ENCODE measurements at regions not wholly inside any gene's neighbourhood (a gene's known extent, or its start where the extent isn't known, plus 50 kb on each side); places are given as distances from the start of the nearest gene placed in this dataset.

- Histone ChIP-seq H2BK20ac (ENCODE audit: low read depth, low read length, poor library complexity, severe bottlenecking) (no peak overlapping the region), H3K23me2 (ENCODE audit: insufficient read length, low read depth, low read length, poor library complexity, severe bottlenecking) (no peaks in the 10 kb centered on the region), H4K8ac (replicated peaks; ENCODE audit: insufficient read length, low read depth, low read length) (no peak overlapping the region), H4K91ac (ENCODE audit: insufficient read length, low read depth, low read length) (no peak overlapping the region), H2BK12ac (ENCODE audit: insufficient read length, low read depth, low read length) (no peak overlapping the region), H3K23ac (ENCODE audit: insufficient read length, low read depth, low read length) (no peak overlapping the region), H3T11ph (ENCODE audit: low read length) (no peak overlapping the region), H3K4me1 (ENCODE audit: insufficient read depth, low read length) (no peaks in the 10 kb centered on the region), H2BK120ac (ENCODE audit: low read depth, low read length, poor library complexity, severe bottlenecking) (no peak overlapping the region), H3K4me2 (ENCODE audit: insufficient read depth, insufficient read length, low read length) (no peak overlapping the region), H2BK15ac (ENCODE audit: low read depth, low read length) (no peak overlapping the region), H4K5ac (ENCODE audit: insufficient read length, low read depth, low read length) (no peak overlapping the region), H3K56ac (ENCODE audit: insufficient read length, low read depth, low read length) (no peak overlapping the region), H2AFZ (ENCODE audit: low read length) (no peak overlapping the region), H2AK5ac (ENCODE audit: insufficient read length, low read length) (no peak overlapping the region), H4K20me1 (ENCODE audit: control insufficient read depth, insufficient read depth, insufficient read length) (no peaks in the 10 kb centered on the region), H3K18ac (ENCODE audit: insufficient read length, low read depth, low read length) (no peak overlapping the region), H3K79me1 (ENCODE audit: insufficient read depth, low read depth, low read length, poor library complexity, severe bottlenecking) (no peaks in the 10 kb centered on the region), H3K4ac (ENCODE audit: low read depth, low read length) (no peak overlapping the region), H3K14ac (ENCODE audit: insufficient read depth, low read length) (no peak overlapping the region), H3K79me2 (ENCODE audit: insufficient read depth, low read length) (no peaks in the 10 kb centered on the region), H3K27ac (ENCODE audit: insufficient read length, low read depth, low read length) (no peak overlapping the region), H3K9me3 (ENCODE audit: control insufficient read depth, low read depth, low read length) (no peaks in the 10 kb centered on the region), H2BK5ac (ENCODE audit: insufficient read length, low read length) (no peak overlapping the region), H3K27me3 (ENCODE audit: insufficient read depth, low read length) (no peaks in the 10 kb centered on the region), H3K9ac (ENCODE audit: extremely low read depth, insufficient read length, low read length) (no peak overlapping the region)
- peaks cover 0 to 3% of the 10 kb centered on the region in 2 experiments; a peak in 2 of 5 replicates for H3K9me3 Mint-ChIP-seq
- no peak overlapping the region for H3K4me3 Mint-ChIP-seq
- no peaks in the 10 kb centered on the region for H3K27me3 Mint-ChIP-seq (ENCODE audit: low read depth)
- H3K27ac Mint-ChIP-seq: no peak overlapping the region
- peaks cover 0 to 2% (median 0%) of the 10 kb centered on the region in 3 experiments; a peak in 1 of 7 replicates for H3K36me3 Mint-ChIP-seq (ENCODE audit: insufficient read depth in 1 of 3, low read depth in 3 of 3)
- TF ChIP-seq CTCF (conservative IDR thresholded peaks at IDR 0.05): no peak
- DNase-seq: no peak
- H3K4me1 Mint-ChIP-seq: peaks cover 3 to 4% of the 10 kb centered on the region in 2 experiments; a peak in 2 of 4 replicates
These were observed 350.7 kb upstream of the MAP2 start for GRCh38 chr2:209073151-209073550.

Data from H9 (cell line).